Neural cell (in vitro differentiated cells): ENCODE measurements at regions not wholly inside any gene's neighbourhood (a gene's known extent, or its start where the extent isn't known, plus 50 kb on each side); places are given as distances from the start of the nearest gene placed in this dataset.

Source experiments
- EP300 ChIP-seq: fragments of 450-650 bp; conservative IDR thresholded peaks from 2 replicates; pipeline ENCODE4 v1.6.1; 2014; ENCODE audit warnings: antibody characterized with exemption, mild to moderate bottlenecking, moderate library complexity; ENCODE audit not compliant: poor library complexity, severe bottlenecking
- TF ChIP-seq, protein P1 (sequence below): fragments of 450-650 bp; IDR thresholded peaks from 2 replicates; pipeline ENCODE4 v1.5.1; 2014; ENCODE audit warnings: antibody characterized with exemption, mild to moderate bottlenecking, moderate library complexity; ENCODE audit not compliant: poor library complexity, severe bottlenecking

DNA sequence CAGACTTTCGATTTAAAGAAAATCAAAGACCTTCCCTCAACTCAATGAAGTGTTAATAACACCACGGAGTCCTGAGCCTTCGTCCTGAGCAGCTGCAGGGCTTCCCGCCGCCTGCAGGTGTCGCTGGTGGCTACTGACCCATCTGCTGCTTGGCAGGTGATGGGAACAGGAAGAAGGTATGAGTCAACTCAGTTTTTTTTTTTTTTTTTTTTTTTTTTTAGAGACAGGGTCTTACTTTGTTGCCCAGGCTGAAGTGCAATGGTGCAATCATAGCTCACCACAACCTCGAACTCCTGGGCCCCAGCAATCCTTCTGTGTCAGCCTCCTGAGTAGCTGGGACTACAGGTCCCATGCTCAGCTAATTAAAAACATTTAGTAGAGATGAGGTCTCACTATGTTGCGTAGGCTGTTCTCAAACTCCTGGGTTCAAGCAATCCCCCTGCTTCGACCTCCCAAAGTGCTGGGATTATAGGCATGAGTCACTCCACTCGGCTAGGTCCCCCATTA lies 185.7 kb upstream of the IL12B start:
- TF ChIP-seq, protein P1, sequence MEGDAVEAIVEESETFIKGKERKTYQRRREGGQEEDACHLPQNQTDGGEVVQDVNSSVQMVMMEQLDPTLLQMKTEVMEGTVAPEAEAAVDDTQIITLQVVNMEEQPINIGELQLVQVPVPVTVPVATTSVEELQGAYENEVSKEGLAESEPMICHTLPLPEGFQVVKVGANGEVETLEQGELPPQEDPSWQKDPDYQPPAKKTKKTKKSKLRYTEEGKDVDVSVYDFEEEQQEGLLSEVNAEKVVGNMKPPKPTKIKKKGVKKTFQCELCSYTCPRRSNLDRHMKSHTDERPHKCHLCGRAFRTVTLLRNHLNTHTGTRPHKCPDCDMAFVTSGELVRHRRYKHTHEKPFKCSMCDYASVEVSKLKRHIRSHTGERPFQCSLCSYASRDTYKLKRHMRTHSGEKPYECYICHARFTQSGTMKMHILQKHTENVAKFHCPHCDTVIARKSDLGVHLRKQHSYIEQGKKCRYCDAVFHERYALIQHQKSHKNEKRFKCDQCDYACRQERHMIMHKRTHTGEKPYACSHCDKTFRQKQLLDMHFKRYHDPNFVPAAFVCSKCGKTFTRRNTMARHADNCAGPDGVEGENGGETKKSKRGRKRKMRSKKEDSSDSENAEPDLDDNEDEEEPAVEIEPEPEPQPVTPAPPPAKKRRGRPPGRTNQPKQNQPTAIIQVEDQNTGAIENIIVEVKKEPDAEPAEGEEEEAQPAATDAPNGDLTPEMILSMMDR, result peak; percentile 54
- TF ChIP-seq EP300, result no peak
